ENCODE measurements at regions not wholly inside any gene's neighbourhood (a gene's known extent, or its start where the extent isn't known, plus 50 kb on each side); places are given as distances from the start of the nearest gene placed in this dataset.

DNA sequence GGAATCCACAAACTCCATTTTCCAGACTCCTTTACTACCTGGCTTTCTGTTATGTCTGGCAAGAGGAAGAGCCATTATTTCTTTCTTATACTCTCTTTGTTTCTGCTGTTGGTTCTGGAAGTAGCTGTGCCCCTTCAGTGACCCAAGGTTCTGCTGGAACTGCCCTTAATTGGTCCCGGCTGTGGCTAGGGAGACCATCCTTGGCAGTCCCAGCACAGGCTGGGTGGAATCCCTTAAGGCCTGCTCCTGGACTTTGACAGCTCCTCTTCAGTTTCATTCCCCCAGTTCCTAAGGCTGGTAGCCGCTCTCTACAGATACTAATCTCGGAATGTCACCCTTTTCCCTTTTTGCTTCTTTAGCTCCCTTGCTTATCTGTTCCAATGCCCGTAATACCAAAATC lies 81.9 kb upstream of the GLIS3 start:
- no peak for ATAC-seq
- BruUV-seq (replicated peaks), result no TSS peak

GRCh38 chr9:4380406-4380805 lies 80.5 kb upstream of the GLIS3 start:
- no peak for DNase-seq (ENCODE audit: low spot score)
- H3K9ac ChIP-seq (ENCODE audit: insufficient read depth, low read depth, low read length), result no peak overlapping the region
- FAIRE-seq, result no peak
- H3K27me3 ChIP-seq (ENCODE audit: control insufficient read depth in 1 of 2, insufficient read depth in 2 of 2, low read length in 2 of 2), result peaks cover 1 to 5% of the 10 kb centered on the region in 2 experiments; a peak in 2 of 5 replicates
- H3K27ac ChIP-seq (ENCODE audit: extremely low read length, insufficient read depth, low read length), result no peak overlapping the region
- TF ChIP-seq TARDBP (CRISPR knock-in tag; IDR thresholded peaks at IDR 0.05) (no peak), UBTF (CRISPR knock-in tag; IDR thresholded peaks at IDR 0.05) (no peak), MXD1 (CRISPR knock-in tag; IDR thresholded peaks at IDR 0.05) (no peak), KAT2B (IDR thresholded peaks at IDR 0.05; ENCODE audit: borderline replicate concordance, low read depth, low read length) (no peak), YEATS4 (CRISPR knock-in tag; IDR thresholded peaks at IDR 0.05; ENCODE audit: borderline replicate concordance) (no peak), ZNF616 (CRISPR knock-in tag; IDR thresholded peaks at IDR 0.05; ENCODE audit: low read depth) (no peak), DMAP1 (CRISPR knock-in tag; IDR thresholded peaks at IDR 0.05) (no peak)
- TF ChIP-seq, protein P1, sequence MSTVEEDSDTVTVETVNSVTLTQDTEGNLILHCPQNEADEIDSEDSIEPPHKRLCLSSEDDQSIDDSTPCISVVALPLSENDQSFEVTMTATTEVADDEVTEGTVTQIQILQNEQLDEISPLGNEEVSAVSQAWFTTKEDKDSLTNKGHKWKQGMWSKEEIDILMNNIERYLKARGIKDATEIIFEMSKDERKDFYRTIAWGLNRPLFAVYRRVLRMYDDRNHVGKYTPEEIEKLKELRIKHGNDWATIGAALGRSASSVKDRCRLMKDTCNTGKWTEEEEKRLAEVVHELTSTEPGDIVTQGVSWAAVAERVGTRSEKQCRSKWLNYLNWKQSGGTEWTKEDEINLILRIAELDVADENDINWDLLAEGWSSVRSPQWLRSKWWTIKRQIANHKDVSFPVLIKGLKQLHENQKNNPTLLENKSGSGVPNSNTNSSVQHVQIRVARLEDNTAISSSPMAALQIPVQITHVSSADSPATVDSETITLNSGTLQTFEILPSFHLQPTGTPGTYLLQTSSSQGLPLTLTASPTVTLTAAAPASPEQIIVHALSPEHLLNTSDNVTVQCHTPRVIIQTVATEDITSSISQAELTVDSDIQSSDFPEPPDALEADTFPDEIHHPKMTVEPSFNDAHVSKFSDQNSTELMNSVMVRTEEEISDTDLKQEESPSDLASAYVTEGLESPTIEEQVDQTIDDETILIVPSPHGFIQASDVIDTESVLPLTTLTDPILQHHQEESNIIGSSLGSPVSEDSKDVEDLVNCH (CRISPR knock-in tag; IDR thresholded peaks at IDR 0.05), result no peak
- intact Hi-C loops (cut with micrococcal nuclease; ENCODE audit: unreplicated experiment), result loop anchor here (5.0 kb wide), 1 partner anchor 167 kb away; no protein-coding TSS in a partner anchor
- H4K20me1 ChIP-seq (ENCODE audit: insufficient read depth, low read length), result no peaks in the 10 kb centered on the region
- ChIA-PET CTCF (ENCODE audit: low intra/inter-chr PET ratio, low total read pairs) (no interaction called here), POLR2A (no interaction called here)
- no peak overlapping the region for H3K4me3 ChIP-seq (replicated peaks in 1 of 3; ENCODE audit: insufficient read depth in 1 of 3, low read depth in 2 of 3, low read length in 3 of 3)
- in situ Hi-C loops (cut with HindIII; ENCODE audit: extremely low pct_ligation_motif_present, low pct_unique_long_range_greater_than_20kb), result loop anchor here (10.0 to 25.0 kb wide), 2 partner anchors 164 to 257 kb away; no protein-coding TSS in a partner anchor
- no peak overlapping the region for H3K4me2 ChIP-seq (ENCODE audit: low read depth, low read length)
- no peaks in the 10 kb centered on the region for H3K4me1 ChIP-seq (ENCODE audit: insufficient read depth, low read length)
- WGBS (ENCODE audit: low lambda C conversion rate), result 1% methylated on average over 2 of the region's 2 CpGs
- H3K79me2 ChIP-seq (ENCODE audit: insufficient read depth, low read length), result no peaks in the 10 kb centered on the region
- no peak for ATAC-seq
- H2AFZ ChIP-seq (ENCODE audit: low read length), result no peak overlapping the region
- H3K9me3 ChIP-seq (ENCODE audit: low read length), result no peaks in the 10 kb centered on the region
- no peaks in the 10 kb centered on the region for H3K36me3 ChIP-seq (replicated peaks in 1 of 2; ENCODE audit: control insufficient read depth in 1 of 2, insufficient read depth in 2 of 2, low read length in 2 of 2)
- BruUV-seq (replicated peaks), result no TSS peak

More for the DNA sequence above, 81.9 kb upstream of the GLIS3 start:
- no peak overlapping the region for H3K9ac ChIP-seq (ENCODE audit: insufficient read depth, low read depth, low read length)
- H3K4me2 ChIP-seq (ENCODE audit: low read depth, low read length), result no peak overlapping the region
- in situ Hi-C loops (cut with HindIII; ENCODE audit: extremely low pct_ligation_motif_present, low pct_unique_long_range_greater_than_20kb) (loop anchor here (10.0 to 25.0 kb wide), 2 partner anchors 163 to 256 kb away; no protein-coding TSS in a partner anchor), intact Hi-C loops (cut with micrococcal nuclease; ENCODE audit: unreplicated experiment) (loop anchor here (1.0 to 5.0 kb wide), 2 partner anchors 166 to 259 kb away; no protein-coding TSS in a partner anchor)
- H4K20me1 ChIP-seq (ENCODE audit: insufficient read depth, low read length), result no peaks in the 10 kb centered on the region
- H3K9me3 ChIP-seq (ENCODE audit: low read length), result no peaks in the 10 kb centered on the region
- no peak overlapping the region for H3K4me3 ChIP-seq (replicated peaks in 1 of 3; ENCODE audit: insufficient read depth in 1 of 3, low read depth in 2 of 3, low read length in 3 of 3)
- no peaks in the 10 kb centered on the region for H3K36me3 ChIP-seq (replicated peaks in 1 of 2; ENCODE audit: control insufficient read depth in 1 of 2, insufficient read depth in 2 of 2, low read length in 2 of 2)
- no peak overlapping the region for H2AFZ ChIP-seq (ENCODE audit: low read length)
- POLR2A ChIA-PET, result no interaction called here
- no peak overlapping the region for H3K27ac ChIP-seq (ENCODE audit: extremely low read length, insufficient read depth, low read length)
- peaks cover 1 to 5% of the 10 kb centered on the region in 2 experiments; a peak in 2 of 5 replicates for H3K27me3 ChIP-seq (ENCODE audit: control insufficient read depth in 1 of 2, insufficient read depth in 2 of 2, low read length in 2 of 2)
- 2% methylated on average over 4 of the region's 4 CpGs for WGBS (ENCODE audit: low lambda C conversion rate)
- H3K79me2 ChIP-seq (ENCODE audit: insufficient read depth, low read length), result no peaks in the 10 kb centered on the region
- CTCF ChIA-PET (ENCODE audit: low intra/inter-chr PET ratio, low total read pairs), result no interaction called here
- no peaks in the 10 kb centered on the region for H3K4me1 ChIP-seq (ENCODE audit: insufficient read depth, low read length)
- TF ChIP-seq, protein P2, sequence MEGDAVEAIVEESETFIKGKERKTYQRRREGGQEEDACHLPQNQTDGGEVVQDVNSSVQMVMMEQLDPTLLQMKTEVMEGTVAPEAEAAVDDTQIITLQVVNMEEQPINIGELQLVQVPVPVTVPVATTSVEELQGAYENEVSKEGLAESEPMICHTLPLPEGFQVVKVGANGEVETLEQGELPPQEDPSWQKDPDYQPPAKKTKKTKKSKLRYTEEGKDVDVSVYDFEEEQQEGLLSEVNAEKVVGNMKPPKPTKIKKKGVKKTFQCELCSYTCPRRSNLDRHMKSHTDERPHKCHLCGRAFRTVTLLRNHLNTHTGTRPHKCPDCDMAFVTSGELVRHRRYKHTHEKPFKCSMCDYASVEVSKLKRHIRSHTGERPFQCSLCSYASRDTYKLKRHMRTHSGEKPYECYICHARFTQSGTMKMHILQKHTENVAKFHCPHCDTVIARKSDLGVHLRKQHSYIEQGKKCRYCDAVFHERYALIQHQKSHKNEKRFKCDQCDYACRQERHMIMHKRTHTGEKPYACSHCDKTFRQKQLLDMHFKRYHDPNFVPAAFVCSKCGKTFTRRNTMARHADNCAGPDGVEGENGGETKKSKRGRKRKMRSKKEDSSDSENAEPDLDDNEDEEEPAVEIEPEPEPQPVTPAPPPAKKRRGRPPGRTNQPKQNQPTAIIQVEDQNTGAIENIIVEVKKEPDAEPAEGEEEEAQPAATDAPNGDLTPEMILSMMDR (CRISPR knock-in tag; IDR thresholded peaks at IDR 0.05), result no peak
- FAIRE-seq (no peak), DNase-seq (ENCODE audit: low spot score) (no peak)

All from HepG2 (cell line).